Sigmoid colon (tissue), 3 donors: ENCODE measurements at regions not wholly inside any gene's neighbourhood (a gene's known extent, or its start where the extent isn't known, plus 50 kb on each side); places are given as distances from the start of the nearest gene placed in this dataset.

Source experiments
- POLR2A ChIP-seq, 2 donors: fragments of 450-650 bp; IDR thresholded peaks; one replicate each; pipeline ENCODE4 v1.6.1; 2016; ENCODE audit warnings: antibody characterized with exemption in 2 of 2, mild to moderate bottlenecking in 2 of 2, moderate library complexity in 2 of 2
- TF ChIP-seq, protein P1 (sequence below), 4 experiments: fragments of 450-650 bp in 3 of 4; fragments of 200-600 bp in 1 of 4; IDR thresholded peaks; one replicate each; pipeline ENCODE4 v1.5.1; 2016 to 2019; ENCODE audit warnings: antibody characterized with exemption in 4 of 4, mild to moderate bottlenecking in 3 of 4, moderate library complexity in 2 of 4

DNA sequence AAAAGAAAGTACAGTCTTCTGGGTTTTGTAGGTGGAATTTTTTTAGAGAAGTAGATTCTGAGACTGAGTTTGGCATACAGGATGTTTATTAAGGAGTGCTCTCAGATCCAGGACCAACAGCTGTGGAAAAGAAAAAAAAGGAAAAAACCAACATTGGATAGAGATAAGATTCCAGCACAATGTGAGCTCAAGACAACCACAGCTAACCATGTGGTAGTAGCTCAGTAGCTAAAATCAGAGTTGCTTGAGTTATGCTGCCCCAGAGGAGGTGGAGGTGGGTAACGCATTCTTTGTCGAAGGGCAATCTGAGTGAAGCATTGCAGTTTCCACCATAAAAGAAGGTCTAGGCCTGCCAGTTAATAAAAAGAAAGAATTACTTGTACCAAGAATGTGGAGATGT is 904.3 kb downstream of the NSUN3 start:
- TF ChIP-seq, protein P1, sequence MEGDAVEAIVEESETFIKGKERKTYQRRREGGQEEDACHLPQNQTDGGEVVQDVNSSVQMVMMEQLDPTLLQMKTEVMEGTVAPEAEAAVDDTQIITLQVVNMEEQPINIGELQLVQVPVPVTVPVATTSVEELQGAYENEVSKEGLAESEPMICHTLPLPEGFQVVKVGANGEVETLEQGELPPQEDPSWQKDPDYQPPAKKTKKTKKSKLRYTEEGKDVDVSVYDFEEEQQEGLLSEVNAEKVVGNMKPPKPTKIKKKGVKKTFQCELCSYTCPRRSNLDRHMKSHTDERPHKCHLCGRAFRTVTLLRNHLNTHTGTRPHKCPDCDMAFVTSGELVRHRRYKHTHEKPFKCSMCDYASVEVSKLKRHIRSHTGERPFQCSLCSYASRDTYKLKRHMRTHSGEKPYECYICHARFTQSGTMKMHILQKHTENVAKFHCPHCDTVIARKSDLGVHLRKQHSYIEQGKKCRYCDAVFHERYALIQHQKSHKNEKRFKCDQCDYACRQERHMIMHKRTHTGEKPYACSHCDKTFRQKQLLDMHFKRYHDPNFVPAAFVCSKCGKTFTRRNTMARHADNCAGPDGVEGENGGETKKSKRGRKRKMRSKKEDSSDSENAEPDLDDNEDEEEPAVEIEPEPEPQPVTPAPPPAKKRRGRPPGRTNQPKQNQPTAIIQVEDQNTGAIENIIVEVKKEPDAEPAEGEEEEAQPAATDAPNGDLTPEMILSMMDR (IDR thresholded peaks at IDR 0.05): no peak
- no peak for TF ChIP-seq POLR2A (IDR thresholded peaks at IDR 0.05)
